GM12878 (cell line): ENCODE measurements at regions not wholly inside any gene's neighbourhood (a gene's known extent, or its start where the extent isn't known, plus 50 kb on each side); places are given as distances from the start of the nearest gene placed in this dataset.

Experiments used
- ATAC-seq: fragments of 200-7000 bp; cut with Tn5 transposase; 3 replicates; pipeline ENCODE4 v1.9.1; 2020; ENCODE audit warnings: mild to moderate bottlenecking, moderate library complexity
- BruUV-seq: library from RNA; stranded (reverse); fragments of 400-500 nt; replicated peaks from 2 replicates; lab custom pipeline; 2021; lab: Mats Ljungman, UMichigan
- CTCF ChIA-PET: fragments of 300-600 bp; sonication (Branson Sonifier 250); formaldehyde crosslinking; extraction: SDS; loops from one replicate; lab custom pipeline; 2021; ENCODE audit warnings: inconsistent platforms; lab: Yijun Ruan, JAX
- POLR2A ChIA-PET: fragments of 350-600 bp; formaldehyde crosslinking; extraction: SDS; loops from one replicate; lab custom pipeline; 2021; ENCODE audit warnings: inconsistent platforms; lab: Charles Lee
- RAD21 ChIA-PET: fragments of 300-600 bp; sonication (Branson Sonifier 250); formaldehyde crosslinking; loops from one replicate; lab custom pipeline; 2023; ENCODE audit warnings: antibody characterized with exemption; ENCODE audit not compliant: unreplicated experiment; lab: Charles Lee
- SMC1A ChIA-PET: fragments of 300-600 bp; sonication (Branson Sonifier 250); formaldehyde crosslinking; loops from one replicate; lab custom pipeline; 2023; ENCODE audit not compliant: unreplicated experiment, uncharacterized antibody; lab: Charles Lee
- DNase-seq: peaks from one replicate; pipeline ENCODE4 v3.0.0-alpha.2; 2011; ENCODE audit warnings: low read depth, low spot score
- FAIRE-seq: peaks from 3 replicates; lab custom pipeline; 2011; peaks lifted over from hg19 to GRCh38; lab: Jason Lieb, UNC
- H2AFZ ChIP-seq: 2 replicates; pipeline ENCODE4 v1.6.0; 2011; ENCODE audit warnings: low read depth, low read length, control low read depth; ENCODE audit not compliant: control insufficient read depth
- H3K27ac ChIP-seq: 2 replicates; pipeline ENCODE4 v1.5.1; 2011; ENCODE audit warnings: control low read depth; ENCODE audit not compliant: control insufficient read depth, insufficient read depth
- H3K27me3 ChIP-seq, 2 experiments: replicated peaks in 1 of 2; 2 replicates each; pipeline versions ENCODE4 v1.6.0 to v1.6.1; 2011; ENCODE audit warnings: low read length in 1 of 2; ENCODE audit not compliant: control insufficient read depth in 2 of 2, insufficient read depth in 2 of 2
- H3K36me3 ChIP-seq, 2 experiments: 2 replicates each; pipeline ENCODE4 v1.5.1; 2011; ENCODE audit warnings: low read length in 1 of 2; ENCODE audit not compliant: control insufficient read depth in 2 of 2, insufficient read depth in 2 of 2
- H3K4me1 ChIP-seq: 2 replicates; pipeline ENCODE4 v1.6.1; 2011; ENCODE audit warnings: mild to moderate bottlenecking, low read length, moderate library complexity, mixed read lengths; ENCODE audit not compliant: control insufficient read depth, insufficient read depth
- H3K4me2 ChIP-seq: 2 replicates; pipeline ENCODE4 v1.6.0; 2011; ENCODE audit warnings: control low read depth; ENCODE audit not compliant: control insufficient read depth, insufficient read depth
- H3K4me3 ChIP-seq: fragments of 200-600 bp; sonication (generic); 2 replicates; pipeline ENCODE4 v1.5.1; 2016
- H3K79me2 ChIP-seq: 2 replicates; pipeline ENCODE4 v1.6.0; 2011; ENCODE audit warnings: low read length; ENCODE audit not compliant: control insufficient read depth, insufficient read depth
- H3K9ac ChIP-seq: 2 replicates; pipeline ENCODE4 v1.8.0; 2011; ENCODE audit warnings: low read length, control low read depth, mixed read lengths; ENCODE audit not compliant: control insufficient read depth, insufficient read depth
- H3K9me3 ChIP-seq: replicated peaks from 3 replicates; pipeline ENCODE4 v1.5.1; 2011; ENCODE audit warnings: mild to moderate bottlenecking, low read length; ENCODE audit not compliant: control insufficient read depth, insufficient read depth
- H4K20me1 ChIP-seq: 2 replicates; pipeline ENCODE4 v1.6.0; 2011; ENCODE audit not compliant: control insufficient read depth, insufficient read depth
- CBX5 ChIP-seq: sonication (generic); IDR thresholded peaks from 2 replicates; pipeline ENCODE4 v1.6.1; 2016; ENCODE audit warnings: low read depth, moderate library complexity, mild to moderate bottlenecking, inconsistent platforms
- E4F1 ChIP-seq: fragments of 450-650 bp; IDR thresholded peaks from 2 replicates; pipeline ENCODE4 v1.6.1; 2018; ENCODE audit warnings: borderline replicate concordance, mild to moderate bottlenecking; ENCODE audit not compliant: partially characterized antibody
- EP300 ChIP-seq, 2 experiments: fragments of 150-350 bp in 1 of 2; IDR thresholded peaks; 2 replicates each; pipeline ENCODE4 v1.6.1; 2011 to 2012; ENCODE audit warnings: low read depth in 2 of 2, low read length in 2 of 2, borderline replicate concordance in 1 of 2, improper control_type of control experiment in 1 of 2, inconsistent platforms in 1 of 2; ENCODE audit not compliant: control insufficient read depth in 1 of 2
- FOXM1 ChIP-seq: IDR thresholded peaks from 2 replicates; pipeline ENCODE4 v1.6.1; 2012; ENCODE audit warnings: low read depth, mild to moderate bottlenecking, inconsistent platforms, low read length, moderate library complexity
- HDGF ChIP-seq: fragments of 450-650 bp; IDR thresholded peaks from 2 replicates; pipeline ENCODE4 v1.6.1; 2016; ENCODE audit warnings: antibody characterized with exemption
- JUND ChIP-seq: IDR thresholded peaks from 2 replicates; pipeline ENCODE4 v1.6.1; 2012; ENCODE audit warnings: low read depth, mild to moderate bottlenecking, low read length, improper control_type of control experiment, moderate library complexity
- MAX ChIP-seq: IDR thresholded peaks from 2 replicates; pipeline ENCODE4 v1.6.1; 2012; ENCODE audit warnings: low read depth, low read length, improper control_type of control experiment
- MEF2A ChIP-seq: IDR thresholded peaks from 2 replicates; pipeline ENCODE4 v1.6.1; 2011; ENCODE audit warnings: low read depth, mild to moderate bottlenecking, low read length, moderate library complexity; ENCODE audit not compliant: insufficient read depth
- NFIC ChIP-seq: IDR thresholded peaks from 2 replicates; pipeline ENCODE4 v1.6.1; 2012; ENCODE audit warnings: low read depth, mild to moderate bottlenecking, inconsistent platforms, low read length, moderate library complexity
- NFXL1 ChIP-seq: fragments of 450-650 bp; IDR thresholded peaks from 2 replicates; pipeline ENCODE4 v1.6.1; 2017; ENCODE audit warnings: antibody characterized with exemption, mild to moderate bottlenecking, borderline replicate concordance
- POLR2AphosphoS2 ChIP-seq: IDR thresholded peaks from 2 replicates; pipeline ENCODE4 v1.6.1; 2011; ENCODE audit warnings: low read depth, mild to moderate bottlenecking, low read length, improper control_type of control experiment, moderate library complexity
- RCOR1 ChIP-seq: conservative IDR thresholded peaks from 2 replicates; pipeline ENCODE4 v1.6.1; 2012; ENCODE audit warnings: low read depth, low read length, improper control_type of control experiment
- WGBS: methylation state at CpG from one replicate; pipeline ENCODE4 v1.1.6; 2016; ENCODE audit warnings: low lambda C conversion rate; ENCODE audit not compliant: insufficient replicate concordance, insufficient coverage; ENCODE audit errors: missing lambda C conversion rate; 5-methylcytosine and 5-hydroxymethylcytosine counted together
- in situ Hi-C: fragments of 300-500 bp; cut with MboI; formaldehyde crosslinking; loops from 9 replicates; pipeline ENCODE4 v1.14.3; 2018; ENCODE audit warnings: mixed read lengths
- intact Hi-C: fragments of 100-400 bp; cut with micrococcal nuclease; formaldehyde crosslinking; loops from one replicate; pipeline ENCODE4 v1.14.2; 2022; ENCODE audit not compliant: unreplicated experiment
- TF ChIP-seq, protein P1 (sequence below): IDR thresholded peaks from 2 replicates; pipeline ENCODE4 v1.6.1; 2011; ENCODE audit warnings: low read depth, mild to moderate bottlenecking, low read length, moderate library complexity, borderline replicate concordance; ENCODE audit errors: extremely low read depth

DNA sequence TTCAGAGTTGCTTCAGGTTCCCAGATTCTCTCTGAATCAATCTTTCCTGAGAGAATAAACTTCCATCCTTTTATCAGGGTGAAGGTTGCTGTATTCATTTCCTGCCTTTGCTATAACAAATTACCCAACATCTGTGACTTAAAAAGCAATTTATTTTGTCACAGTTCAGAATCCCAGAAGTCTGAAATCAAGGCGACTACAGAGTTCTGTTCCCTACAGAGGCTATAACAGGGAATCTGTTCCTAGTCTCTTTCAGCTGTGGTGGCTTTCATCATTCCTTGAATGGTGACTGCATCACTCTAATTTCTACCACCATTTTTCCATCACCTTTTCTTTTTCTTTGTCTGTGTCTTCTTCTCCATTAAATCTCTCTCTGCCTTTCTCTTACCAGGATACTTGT, 459.3 kb upstream of the PRR20A start:
- Histone ChIP-seq H3K27me3 (no peaks in the 10 kb centered on the region), H3K9ac (no peak overlapping the region), H3K4me2 (no peak overlapping the region), H2AFZ (no peak overlapping the region), H3K79me2 (no peaks in the 10 kb centered on the region), H4K20me1 (no peaks in the 10 kb centered on the region), H3K36me3 (no peaks in the 10 kb centered on the region), H3K4me1 (no peaks in the 10 kb centered on the region), H3K27ac (no peak overlapping the region), H3K4me3 (no peak overlapping the region), H3K9me3 (no peaks in the 10 kb centered on the region)
- TF ChIP-seq MEF2A (no peak), EP300 (IDR thresholded peaks at IDR 0.05; ENCODE audit: borderline replicate concordance in 1 of 2, control insufficient read depth in 1 of 2, low read depth in 2 of 2, low read length in 2 of 2) (no peak), RCOR1 (no peak), FOXM1 (no peak), JUND (no peak), HDGF (no peak), CBX5 (no peak), MAX (no peak), POLR2AphosphoS2 (no peak), E4F1 (no peak), NFXL1 (no peak), NFIC (no peak)
- TF ChIP-seq, protein P1, sequence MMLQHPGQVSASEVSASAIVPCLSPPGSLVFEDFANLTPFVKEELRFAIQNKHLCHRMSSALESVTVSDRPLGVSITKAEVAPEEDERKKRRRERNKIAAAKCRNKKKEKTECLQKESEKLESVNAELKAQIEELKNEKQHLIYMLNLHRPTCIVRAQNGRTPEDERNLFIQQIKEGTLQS, result no peak
- SMC1A ChIA-PET, result no interaction called here
- intact Hi-C loops, result no loop called here
- ATAC-seq (no peak), FAIRE-seq (no peak), DNase-seq (no peak)
- RAD21 ChIA-PET, result no interaction called here
- WGBS, result 0% methylated on average over 1 of the region's 1 CpG
- in situ Hi-C loops, result no loop called here
- POLR2A ChIA-PET, result no interaction called here
- no TSS peak for BruUV-seq
- CTCF ChIA-PET, result no interaction called here
